ENCODE measurements at regions not wholly inside any gene's neighbourhood (a gene's known extent, or its start where the extent isn't known, plus 50 kb on each side); places are given as distances from the start of the nearest gene placed in this dataset.

GRCh38 chr7:118664498-118664897 is 440.0 kb downstream of the ANKRD7 start:
- no peak for TF ChIP-seq EZH2 (IDR thresholded peaks at IDR 0.05; ENCODE audit: borderline replicate concordance, low read depth, low read length, poor library complexity, severe bottlenecking)
- no peak for TF ChIP-seq CTCF (conservative IDR thresholded peaks at IDR 0.05; ENCODE audit: low read depth, low read length)

All from A673 (cell line).